GM18867 (cell line): ENCODE measurements at regions not wholly inside any gene's neighbourhood (a gene's known extent, or its start where the extent isn't known, plus 50 kb on each side); places are given as distances from the start of the nearest gene placed in this dataset.
"Not testable (repeated sequence)": the region's sequence is repeated elsewhere in the genome, so short reads cannot be mapped to it uniquely, and the experiment has no call there.

ENCODE experiments used
- ATAC-seq: cut with Tn5 transposase; IDR thresholded peaks from one replicate; pipeline ENCODE4 v1.9.1; 2021; ENCODE audit warnings: mild to moderate bottlenecking, moderate library complexity; ENCODE audit not compliant: unreplicated experiment

GRCh38 chr9:78172610-78173009 is 63.3 kb upstream of the CEP78 start:
- ATAC-seq = not testable (repeated sequence)

GRCh38 chr9:78171651-78172050 is 64.2 kb upstream of the CEP78 start:
- ATAC-seq = no peak

GRCh38 chr9:78169125-78169524 is 66.8 kb upstream of the CEP78 start:
- ATAC-seq = no peak

- no peak for ATAC-seq
Measured at GRCh38 chr9:78167356-78167755, 68.5 kb upstream of the CEP78 start.

GRCh38 chr9:78163834-78164233 is 72.0 kb upstream of the CEP78 start:
- ATAC-seq = no peak

- ATAC-seq = no peak
Measured at GRCh38 chr9:78158286-78158685, 77.6 kb upstream of the CEP78 start.

DNA sequence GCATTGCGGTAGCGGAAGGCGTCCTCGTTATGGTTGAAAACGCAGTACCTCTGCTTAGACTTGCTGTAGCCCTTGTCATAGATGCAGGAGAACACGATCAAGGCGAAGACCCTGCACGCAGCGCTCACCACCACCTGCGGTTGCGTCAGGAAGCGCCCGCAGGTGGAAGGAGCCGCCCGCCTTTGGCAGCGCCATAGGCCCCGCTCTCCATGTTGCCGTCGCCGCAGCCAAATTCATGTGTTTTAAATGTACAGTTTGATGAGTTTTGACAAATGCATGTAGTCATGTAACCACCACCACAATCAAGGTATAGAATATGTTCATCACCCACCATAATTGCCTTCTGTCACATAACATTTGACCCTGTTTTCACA is 84.9 kb upstream of the CEP78 start:
- ATAC-seq = no peak

GRCh38 chr9:78150312-78150982 is 85.4 kb upstream of the CEP78 start:
- ATAC-seq = no peak

GRCh38 chr9:78149702-78150291 is 86.1 kb upstream of the CEP78 start:
- ATAC-seq = no peak

- no peak for ATAC-seq
Measured at GRCh38 chr9:78146241-78146640, 89.6 kb upstream of the CEP78 start.

GRCh38 chr9:78144663-78145377 is 91.1 kb upstream of the CEP78 start:
- no peak for ATAC-seq

DNA sequence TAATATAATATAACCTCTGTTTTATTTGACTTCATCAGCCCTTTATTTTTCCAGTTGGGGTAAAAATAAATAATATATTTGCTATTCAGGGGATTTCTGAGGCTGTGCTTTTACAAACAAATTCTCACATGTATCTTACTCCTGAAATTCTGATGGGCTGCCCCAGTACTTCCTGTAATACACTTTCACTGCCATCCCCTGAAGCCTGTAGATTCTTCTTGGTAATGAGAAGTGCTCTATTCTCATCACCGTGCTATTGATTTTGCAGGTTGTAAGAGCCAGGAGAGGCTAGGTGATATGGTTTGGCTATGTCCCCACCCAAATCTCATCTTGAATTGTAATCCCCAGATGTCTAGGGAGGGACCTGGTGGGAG is 91.9 kb upstream of the CEP78 start:
- ATAC-seq = no peak

DNA sequence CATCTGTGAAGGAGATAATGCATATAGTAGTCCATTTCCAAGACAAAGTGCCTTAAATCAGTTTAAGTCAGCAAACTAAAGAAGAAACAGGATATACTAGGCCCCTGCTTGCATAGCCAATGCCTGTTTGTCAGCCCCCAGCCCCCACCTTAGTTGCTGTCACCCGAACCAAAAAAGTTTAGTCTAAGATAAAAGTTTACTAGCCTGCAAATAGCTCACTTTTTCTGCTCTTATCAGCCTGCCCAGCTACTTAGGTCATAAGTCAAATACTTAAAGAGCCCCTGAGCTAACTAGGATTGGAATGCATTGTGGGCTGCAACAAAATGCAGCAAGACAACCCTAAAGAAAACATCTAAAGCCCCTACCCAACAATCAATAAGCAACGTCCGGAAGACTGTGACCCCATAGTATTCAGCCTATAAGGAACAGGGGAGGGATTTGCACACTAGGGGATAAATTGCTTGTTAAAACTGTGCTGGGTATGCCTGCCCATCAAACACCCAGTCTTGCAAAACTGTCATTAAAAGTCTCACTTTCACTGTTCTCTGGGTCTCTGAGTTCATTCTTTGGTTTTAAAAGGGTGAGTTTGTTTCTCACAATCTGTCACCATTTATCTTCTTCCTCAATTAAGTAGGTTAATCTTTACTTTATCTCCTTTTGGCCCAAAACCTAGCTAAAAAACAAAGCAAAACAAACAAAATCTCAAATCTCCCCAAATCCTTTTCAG is 92.4 kb upstream of the CEP78 start:
- ATAC-seq = no peak

DNA sequence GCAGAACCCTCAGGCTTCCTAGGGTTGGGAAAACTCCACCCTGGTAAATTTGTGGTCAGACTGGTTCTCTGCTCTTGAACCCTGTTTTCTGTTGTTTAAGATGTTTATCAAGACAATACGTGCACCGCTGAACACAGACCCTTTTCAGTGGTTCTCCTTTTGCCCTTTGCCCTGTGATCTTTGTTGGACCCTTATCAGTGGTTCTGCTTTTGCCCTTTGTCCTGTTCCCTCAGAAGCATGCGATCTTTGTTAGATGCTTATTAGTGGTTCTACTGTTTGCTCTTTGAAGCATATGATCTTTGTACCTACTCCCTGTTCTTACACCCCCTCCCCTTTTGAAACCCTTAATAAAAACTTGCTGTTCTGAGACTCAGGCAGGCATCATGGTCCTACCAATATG is 93.6 kb upstream of the CEP78 start:
- not testable (repeated sequence) for ATAC-seq

- peak; percentile 79 for ATAC-seq
Measured at GRCh38 chr9:78133751-78134150, 102.1 kb upstream of the CEP78 start.

DNA sequence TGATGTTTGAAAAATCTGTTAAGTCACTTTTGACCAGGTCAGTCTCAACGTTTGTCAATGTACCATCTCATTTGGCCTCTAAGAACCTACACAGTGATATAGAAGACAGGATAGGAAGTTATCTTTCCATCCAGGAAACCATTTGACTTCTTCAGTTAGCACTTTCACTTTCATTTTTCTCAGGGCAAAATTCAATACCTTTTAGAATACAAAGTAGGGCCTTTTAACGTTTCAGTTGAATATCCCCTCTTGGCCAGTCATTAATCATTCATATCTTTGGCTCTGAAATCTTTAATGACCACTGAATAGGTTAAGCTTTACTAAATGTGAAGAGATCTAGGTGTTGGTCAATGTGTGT is 101.1 kb upstream of the GNAQ start:
- ATAC-seq = no peak

DNA sequence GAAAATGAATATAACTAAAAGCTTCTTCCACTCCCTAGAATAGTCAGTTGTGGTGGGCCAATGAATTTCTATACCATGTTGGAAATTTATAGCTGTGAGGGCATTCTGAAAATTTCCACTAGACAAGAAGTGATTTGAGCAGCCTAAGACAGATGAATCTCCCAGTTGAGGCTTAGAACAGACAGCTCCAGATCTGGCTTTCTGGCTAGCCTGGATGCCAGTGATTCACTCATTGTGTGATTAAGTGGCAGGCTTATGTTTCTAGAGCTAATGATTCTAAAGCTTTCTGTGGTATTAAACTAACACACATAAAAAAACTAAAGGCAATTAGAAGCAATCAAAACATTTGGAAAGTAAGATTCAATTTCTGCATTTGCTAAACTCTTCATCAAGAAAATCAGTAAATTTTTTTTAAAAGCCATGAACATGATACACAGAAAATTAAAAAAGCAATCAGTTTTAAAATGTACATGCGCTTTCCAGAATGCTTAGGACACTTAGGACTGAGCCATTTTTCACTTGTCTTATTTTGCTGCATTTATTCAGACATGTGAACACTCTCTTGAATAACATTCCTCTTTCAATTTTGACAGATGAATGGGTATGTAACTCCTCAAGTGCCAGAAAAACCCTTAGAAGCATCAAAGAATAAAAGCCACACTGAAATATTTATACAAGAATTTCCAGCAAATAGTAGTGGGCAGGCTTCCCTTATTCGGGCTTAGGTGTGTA is 100.5 kb upstream of the GNAQ start:
- ATAC-seq = no peak

- ATAC-seq = no peak
Measured at GRCh38 chr9:78130853-78131252, 99.2 kb upstream of the GNAQ start.

DNA sequence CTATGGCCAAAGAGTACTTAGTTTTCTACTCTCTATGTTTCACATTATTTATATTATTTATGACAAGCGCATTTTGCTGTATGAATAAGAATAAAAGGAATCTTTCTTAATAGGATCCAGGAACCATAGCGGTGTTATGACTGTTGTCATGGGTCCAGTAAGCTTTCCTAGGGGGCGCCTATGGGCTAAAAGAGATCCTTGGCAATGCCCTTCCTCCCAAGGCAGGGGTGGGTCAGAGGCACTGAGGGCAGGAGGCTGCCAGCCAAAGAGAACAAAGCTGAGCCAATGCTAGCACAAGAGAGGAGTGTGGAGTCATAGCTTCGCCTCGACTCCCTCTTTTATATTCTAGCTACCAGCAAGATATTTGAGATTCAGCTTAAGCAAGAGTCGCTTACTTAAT is 98.4 kb upstream of the GNAQ start:
- ATAC-seq = no peak

- ATAC-seq = no peak
Measured at GRCh38 chr9:78127279-78128225, 95.9 kb upstream of the GNAQ start.
